ENCODE measurements at regions not wholly inside any gene's neighbourhood (a gene's known extent, or its start where the extent isn't known, plus 50 kb on each side); places are given as distances from the start of the nearest gene placed in this dataset.

DNA sequence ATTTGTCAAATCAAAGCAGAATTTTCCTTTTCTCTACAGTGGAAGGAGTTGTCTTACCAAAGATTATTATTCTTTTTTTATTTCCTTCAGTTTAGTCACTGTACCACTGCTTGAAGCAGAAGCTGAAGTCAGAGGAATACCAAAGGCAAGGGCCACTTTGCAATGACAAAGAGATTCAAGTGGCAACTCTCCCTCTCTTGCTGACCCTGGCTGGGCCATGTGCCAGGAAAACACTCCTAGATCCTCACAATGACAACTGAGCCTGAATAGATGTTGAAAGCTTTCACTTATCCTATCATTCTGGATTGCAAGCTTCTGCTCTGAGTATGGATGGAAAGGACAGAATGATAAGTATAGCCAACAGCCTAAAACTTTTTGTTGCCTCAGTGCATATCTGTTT lies 618.3 kb downstream of the NR2F1-AS1 start:
- no peaks in the 10 kb centered on the region for H3K27me3 ChIP-seq
- TF ChIP-seq POLR2AphosphoS5 (IDR thresholded peaks at IDR 0.05) (no peak), EP300 (IDR thresholded peaks at IDR 0.05; ENCODE audit: low read depth) (no peak), POLR2A (IDR thresholded peaks at IDR 0.05) (no peak)
- TF ChIP-seq, protein P1, sequence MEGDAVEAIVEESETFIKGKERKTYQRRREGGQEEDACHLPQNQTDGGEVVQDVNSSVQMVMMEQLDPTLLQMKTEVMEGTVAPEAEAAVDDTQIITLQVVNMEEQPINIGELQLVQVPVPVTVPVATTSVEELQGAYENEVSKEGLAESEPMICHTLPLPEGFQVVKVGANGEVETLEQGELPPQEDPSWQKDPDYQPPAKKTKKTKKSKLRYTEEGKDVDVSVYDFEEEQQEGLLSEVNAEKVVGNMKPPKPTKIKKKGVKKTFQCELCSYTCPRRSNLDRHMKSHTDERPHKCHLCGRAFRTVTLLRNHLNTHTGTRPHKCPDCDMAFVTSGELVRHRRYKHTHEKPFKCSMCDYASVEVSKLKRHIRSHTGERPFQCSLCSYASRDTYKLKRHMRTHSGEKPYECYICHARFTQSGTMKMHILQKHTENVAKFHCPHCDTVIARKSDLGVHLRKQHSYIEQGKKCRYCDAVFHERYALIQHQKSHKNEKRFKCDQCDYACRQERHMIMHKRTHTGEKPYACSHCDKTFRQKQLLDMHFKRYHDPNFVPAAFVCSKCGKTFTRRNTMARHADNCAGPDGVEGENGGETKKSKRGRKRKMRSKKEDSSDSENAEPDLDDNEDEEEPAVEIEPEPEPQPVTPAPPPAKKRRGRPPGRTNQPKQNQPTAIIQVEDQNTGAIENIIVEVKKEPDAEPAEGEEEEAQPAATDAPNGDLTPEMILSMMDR (IDR thresholded peaks at IDR 0.05), result no peak
- in situ Hi-C loops (cut with MboI; ENCODE audit: low pct_ligation_motif_present in 1 of 4, low pct_unique_long_range_greater_than_20kb in 1 of 4, low sequenced_read_pairs in 3 of 4), result no loop called here

DNA sequence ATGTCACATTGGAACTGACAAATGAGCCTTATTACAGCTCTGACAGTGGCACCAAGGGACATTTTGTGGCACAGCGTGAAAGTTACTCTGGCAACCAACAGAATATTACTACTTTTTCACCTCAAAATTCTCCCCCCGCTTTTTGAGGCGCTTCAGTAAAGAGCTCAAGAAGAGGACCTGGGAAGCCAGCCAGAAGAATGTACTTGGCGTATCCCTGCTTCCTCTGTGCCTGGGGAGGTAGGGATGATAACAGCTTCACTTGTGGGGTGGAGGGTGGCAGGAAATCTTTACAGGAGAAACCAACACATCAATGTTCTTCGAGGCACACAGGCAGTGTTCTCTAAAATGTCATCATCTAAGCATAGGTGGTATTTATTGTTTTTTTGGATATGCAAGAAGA lies 624.1 kb downstream of the NR2F1-AS1 start:
- H3K4me3 ChIP-seq, result no peak overlapping the region
- in situ Hi-C loops (cut with MboI; ENCODE audit: low pct_ligation_motif_present in 1 of 4, low pct_unique_long_range_greater_than_20kb in 1 of 4, low sequenced_read_pairs in 3 of 4), result no loop called here
- no peak overlapping the region for H3K27ac ChIP-seq
- H3K36me3 ChIP-seq, result no peaks in the 10 kb centered on the region
- WGBS, 2 donors (ENCODE audit: low coverage in 1 of 2), result 44 to 79% methylated on average over 3 to 5 of the region's 5 CpGs
- H3K9me3 ChIP-seq, result peaks cover 0 to 4% of the 10 kb centered on the region in 2 donors
- no peak for TF ChIP-seq POLR2A (IDR thresholded peaks at IDR 0.05)
- TF ChIP-seq POLR2AphosphoS5 (IDR thresholded peaks at IDR 0.05), result no peak
- TF ChIP-seq, protein P1 (IDR thresholded peaks at IDR 0.05), result no peak
- no peak for TF ChIP-seq EP300 (IDR thresholded peaks at IDR 0.05; ENCODE audit: low read depth)
- intact Hi-C loops (cut with DNase I; ENCODE audit: low total_unique reads), result no loop called here
- H3K27me3 ChIP-seq, result no peaks in the 10 kb centered on the region
- H3K4me1 ChIP-seq, result no peaks in the 10 kb centered on the region
- no peak for DNase-seq

More for the DNA sequence above, 618.3 kb downstream of the NR2F1-AS1 start:
- Histone ChIP-seq H3K4me1 (no peaks in the 10 kb centered on the region), H3K36me3 (no peaks in the 10 kb centered on the region), H3K4me3 (no peak overlapping the region), H3K9me3 (no peaks in the 10 kb centered on the region), H3K27ac (no peak overlapping the region)
- intact Hi-C loops (cut with DNase I; ENCODE audit: low total_unique reads), result no loop called here
- DNase-seq, result no peak

DNA sequence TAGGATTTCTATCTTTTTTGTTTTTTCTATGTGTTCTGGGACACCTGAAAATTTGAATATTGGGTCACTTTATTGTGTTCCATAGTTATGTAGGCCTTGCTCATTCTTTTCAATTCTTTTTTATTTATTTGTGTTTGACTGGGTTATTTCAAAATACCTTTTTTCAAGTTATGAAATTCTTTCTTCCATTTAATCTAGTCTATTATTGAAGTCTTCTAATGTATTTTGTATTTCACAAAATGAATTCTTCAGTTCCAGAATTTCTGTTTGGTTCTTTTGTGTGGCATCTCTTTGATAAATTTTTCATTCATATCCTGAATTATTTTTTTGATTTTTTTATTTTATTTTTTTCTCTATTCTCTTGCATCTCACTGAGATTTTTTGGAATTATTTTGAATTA lies 628.8 kb downstream of the NR2F1-AS1 start:
- intact Hi-C loops (cut with DNase I; ENCODE audit: low total_unique reads) (no loop called here), in situ Hi-C loops (cut with MboI; ENCODE audit: low pct_ligation_motif_present in 1 of 4, low pct_unique_long_range_greater_than_20kb in 1 of 4, low sequenced_read_pairs in 3 of 4) (no loop called here)
- H3K27ac ChIP-seq, result no peak overlapping the region
- H3K36me3 ChIP-seq, result no peaks in the 10 kb centered on the region
- no peaks in the 10 kb centered on the region for H3K27me3 ChIP-seq
- H3K4me3 ChIP-seq, result no peak overlapping the region
- no peak for DNase-seq
- no peak for TF ChIP-seq EP300 (IDR thresholded peaks at IDR 0.05; ENCODE audit: low read depth)
- TF ChIP-seq, protein P1 (IDR thresholded peaks at IDR 0.05), result no peak
- no peak for TF ChIP-seq POLR2AphosphoS5 (IDR thresholded peaks at IDR 0.05)
- no peak for TF ChIP-seq POLR2A (IDR thresholded peaks at IDR 0.05)
- no peaks in the 10 kb centered on the region for H3K4me1 ChIP-seq
- peaks cover 12 to 13% of the 10 kb centered on the region in 2 donors for H3K9me3 ChIP-seq

DNA sequence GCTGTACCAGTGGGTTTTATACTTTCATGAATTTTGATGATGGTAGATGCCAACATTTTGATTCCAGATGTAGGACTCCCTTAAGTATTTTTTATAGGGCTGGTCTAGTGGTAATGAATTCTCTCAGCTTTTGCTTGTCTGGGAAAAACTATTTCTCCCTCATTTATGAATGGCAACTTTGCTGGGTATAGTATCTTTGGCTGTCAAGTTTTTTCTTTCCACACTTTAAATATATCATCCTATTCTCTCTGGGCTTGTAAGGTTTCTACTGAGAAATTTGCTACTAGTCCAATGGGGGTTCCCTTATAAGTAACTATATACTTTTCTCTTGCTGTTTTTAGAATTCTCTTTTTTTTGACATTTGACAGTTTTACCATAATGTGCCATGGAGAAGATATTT lies 629.3 kb downstream of the NR2F1-AS1 start:
- no peak for DNase-seq
- intact Hi-C loops (cut with DNase I; ENCODE audit: low total_unique reads) (no loop called here), in situ Hi-C loops (cut with MboI; ENCODE audit: low pct_ligation_motif_present in 1 of 4, low pct_unique_long_range_greater_than_20kb in 1 of 4, low sequenced_read_pairs in 3 of 4) (no loop called here)
- Histone ChIP-seq H3K36me3 (no peaks in the 10 kb centered on the region), H3K4me3 (no peak overlapping the region), H3K4me1 (no peaks in the 10 kb centered on the region), H3K27me3 (no peaks in the 10 kb centered on the region), H3K27ac (no peak overlapping the region), H3K9me3 (peaks cover 12 to 13% of the 10 kb centered on the region in 2 donors)
- TF ChIP-seq, protein P1 (IDR thresholded peaks at IDR 0.05), result no peak
- TF ChIP-seq POLR2AphosphoS5 (IDR thresholded peaks at IDR 0.05), result no peak
- no peak for TF ChIP-seq POLR2A (IDR thresholded peaks at IDR 0.05)
- TF ChIP-seq EP300 (IDR thresholded peaks at IDR 0.05; ENCODE audit: low read depth), result no peak
